SU-DHL-6 (cell line): ENCODE measurements at regions not wholly inside any gene's neighbourhood (a gene's known extent, or its start where the extent isn't known, plus 50 kb on each side); places are given as distances from the start of the nearest gene placed in this dataset.

Experiments
- EZH2phosphoT487 ChIP-seq: fragments of 200-600 bp; sonication (generic), shearing (Covaris generic); conservative IDR thresholded peaks from 2 replicates; pipeline ENCODE4 v1.6.1; 2018; ENCODE audit warnings: mild to moderate bottlenecking, antibody characterized with exemption, low read length, moderate library complexity, mixed read lengths
- TF ChIP-seq, protein P1 (sequence below): fragments of 200-600 bp; sonication (generic); IDR thresholded peaks from one replicate; pipeline ENCODE4 v1.5.1; 2017; ENCODE audit warnings: antibody characterized with exemption, mild to moderate bottlenecking, low read length, moderate library complexity; ENCODE audit not compliant: insufficient read depth, poor library complexity, severe bottlenecking

DNA sequence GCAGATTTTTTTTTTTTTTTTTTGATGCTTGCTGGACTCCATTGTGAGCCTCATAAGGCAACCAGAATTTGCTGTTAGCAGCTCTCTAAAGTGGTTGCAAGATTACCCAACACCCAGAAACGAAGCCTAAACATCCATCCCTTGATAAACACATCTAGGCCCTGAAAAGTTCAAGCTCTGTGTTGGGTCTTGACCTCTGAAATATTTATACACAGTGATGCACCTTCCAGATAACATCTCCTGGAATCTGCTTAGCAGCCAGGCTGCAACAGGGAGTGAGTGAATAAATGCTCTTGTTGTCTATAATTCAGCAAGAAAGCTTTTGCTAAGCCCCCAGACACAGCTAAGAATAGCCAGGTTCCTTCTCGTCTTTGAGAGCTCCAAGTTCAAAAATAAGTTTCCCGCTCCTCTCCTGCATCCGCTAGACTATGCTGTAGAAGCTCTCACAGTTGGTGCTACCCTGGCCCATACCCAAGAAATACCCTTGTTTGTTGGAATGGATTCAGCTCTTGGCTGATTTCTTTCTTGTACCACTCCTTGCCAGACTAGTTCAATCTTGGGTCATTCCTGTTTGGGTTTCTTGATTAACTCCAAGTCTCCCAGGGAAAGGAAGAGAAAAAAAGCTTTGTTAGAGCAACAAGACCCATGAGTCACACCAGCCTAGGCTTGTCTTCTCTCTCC, 610.6 kb upstream of the TBX3 start:
- TF ChIP-seq, protein P1, sequence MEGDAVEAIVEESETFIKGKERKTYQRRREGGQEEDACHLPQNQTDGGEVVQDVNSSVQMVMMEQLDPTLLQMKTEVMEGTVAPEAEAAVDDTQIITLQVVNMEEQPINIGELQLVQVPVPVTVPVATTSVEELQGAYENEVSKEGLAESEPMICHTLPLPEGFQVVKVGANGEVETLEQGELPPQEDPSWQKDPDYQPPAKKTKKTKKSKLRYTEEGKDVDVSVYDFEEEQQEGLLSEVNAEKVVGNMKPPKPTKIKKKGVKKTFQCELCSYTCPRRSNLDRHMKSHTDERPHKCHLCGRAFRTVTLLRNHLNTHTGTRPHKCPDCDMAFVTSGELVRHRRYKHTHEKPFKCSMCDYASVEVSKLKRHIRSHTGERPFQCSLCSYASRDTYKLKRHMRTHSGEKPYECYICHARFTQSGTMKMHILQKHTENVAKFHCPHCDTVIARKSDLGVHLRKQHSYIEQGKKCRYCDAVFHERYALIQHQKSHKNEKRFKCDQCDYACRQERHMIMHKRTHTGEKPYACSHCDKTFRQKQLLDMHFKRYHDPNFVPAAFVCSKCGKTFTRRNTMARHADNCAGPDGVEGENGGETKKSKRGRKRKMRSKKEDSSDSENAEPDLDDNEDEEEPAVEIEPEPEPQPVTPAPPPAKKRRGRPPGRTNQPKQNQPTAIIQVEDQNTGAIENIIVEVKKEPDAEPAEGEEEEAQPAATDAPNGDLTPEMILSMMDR = no peak
- TF ChIP-seq EZH2phosphoT487 = no peak
